ENCODE measurements at regions not wholly inside any gene's neighbourhood (a gene's known extent, or its start where the extent isn't known, plus 50 kb on each side); places are given as distances from the start of the nearest gene placed in this dataset.

GRCh38 chrX:2550328-2551020 lies 49.7 kb upstream of the DHRSX start:
- no peak for TF ChIP-seq CTCF (IDR thresholded peaks at IDR 0.05)
- no peak for TF ChIP-seq POLR2AphosphoS5 (IDR thresholded peaks at IDR 0.05)
- no peak for TF ChIP-seq EP300 (IDR thresholded peaks at IDR 0.05; ENCODE audit: low read depth)
- no peak for TF ChIP-seq POLR2A (IDR thresholded peaks at IDR 0.05)
